ENCODE measurements at regions not wholly inside any gene's neighbourhood (a gene's known extent, or its start where the extent isn't known, plus 50 kb on each side); places are given as distances from the start of the nearest gene placed in this dataset.

DNA sequence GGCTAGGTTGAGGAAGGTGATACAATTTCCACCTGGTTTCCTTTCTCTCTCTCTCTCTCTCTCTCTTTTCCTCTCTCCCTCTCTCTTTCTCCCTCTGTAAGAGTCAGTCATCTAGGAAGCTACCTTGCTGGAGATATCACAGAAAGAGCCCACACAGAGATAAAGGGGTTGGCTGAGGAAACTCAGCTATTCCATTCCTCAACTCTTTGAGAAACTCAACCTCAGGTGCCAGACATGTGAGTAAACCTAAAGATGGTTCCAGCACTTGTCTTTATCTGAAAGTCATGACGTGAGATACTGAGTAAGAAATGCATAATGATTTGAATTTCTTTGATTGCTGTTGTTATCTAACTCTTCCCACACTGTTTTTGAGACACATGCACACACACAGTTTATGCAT lies 564.0 kb downstream of the SPOCK3 start:
- TF ChIP-seq EZH2 (IDR thresholded peaks at IDR 0.05; ENCODE audit: borderline replicate concordance), result no peak
- no peak for TF ChIP-seq EZH2phosphoT487 (IDR thresholded peaks at IDR 0.05; ENCODE audit: low read depth, severe bottlenecking, unreplicated experiment)
